Small intestine (tissue), 7 donors: ENCODE measurements at regions not wholly inside any gene's neighbourhood (a gene's known extent, or its start where the extent isn't known, plus 50 kb on each side); places are given as distances from the start of the nearest gene placed in this dataset.

Experiments used
- DNase-seq, 2 donors: peaks; one replicate each; pipeline versions ENCODE4 v3.0.0 to v3.0.0-alpha.2; 2013
- FAIRE-seq: peaks from 2 replicates; lab custom pipeline; 2012; peaks lifted over from hg19 to GRCh38; lab: Jason Lieb, UNC
- H3K27ac ChIP-seq, 3 donors: one replicate each; pipeline ENCODE4 v1.5.1; 2013; ENCODE audit warnings: low read length in 2 of 3, mild to moderate bottlenecking in 2 of 3, control low read depth in 1 of 3, inconsistent platforms in 1 of 3, low read depth in 1 of 3, moderate library complexity in 1 of 3
- H3K27me3 ChIP-seq, 3 donors: one replicate each; pipeline ENCODE4 v1.6.1; 2013; ENCODE audit warnings: low read length in 3 of 3, inconsistent platforms in 1 of 3; ENCODE audit not compliant: control insufficient read depth in 3 of 3, insufficient read depth in 3 of 3
- H3K36me3 ChIP-seq, 3 donors: one replicate each; pipeline ENCODE4 v1.6.1; 2013; ENCODE audit warnings: low read length in 3 of 3, inconsistent platforms in 1 of 3, low read depth in 1 of 3, mild to moderate bottlenecking in 1 of 3, moderate library complexity in 1 of 3; ENCODE audit not compliant: control insufficient read depth in 3 of 3, insufficient read depth in 2 of 3
- H3K4me1 ChIP-seq, 3 donors: one replicate each; pipeline ENCODE4 v1.6.1; 2013; ENCODE audit warnings: low read length in 2 of 3, inconsistent platforms in 1 of 3, low read depth in 1 of 3, mild to moderate bottlenecking in 1 of 3, moderate library complexity in 1 of 3; ENCODE audit not compliant: control insufficient read depth in 3 of 3, insufficient read depth in 2 of 3
- H3K4me3 ChIP-seq, 3 donors: one replicate each; pipeline ENCODE4 v1.5.1; 2013; ENCODE audit warnings: low read length in 3 of 3, control low read depth in 1 of 3, inconsistent platforms in 1 of 3, low read depth in 1 of 3, mild to moderate bottlenecking in 1 of 3, moderate library complexity in 1 of 3
- H3K9me3 ChIP-seq, 2 donors: one replicate each; pipeline ENCODE4 v1.6.1; 2013; ENCODE audit warnings: low read depth in 1 of 2, low read length in 1 of 2; ENCODE audit not compliant: control insufficient read depth in 2 of 2, insufficient read depth in 1 of 2
- WGBS, 3 donors: extraction: QIAGEN DNeasy Blood & Tissue Kit; methylation state at CpG; one replicate each; pipeline ENCODE4 v1.1.7; 2013; 5-methylcytosine and 5-hydroxymethylcytosine counted together
- donor health status: healthy with polysubstance abuse.
- donor health status: control.
- donor health status: control.
- donor health status: Bipolar disorder and iron deficiency.
- donor health status: healthy.

DNA sequence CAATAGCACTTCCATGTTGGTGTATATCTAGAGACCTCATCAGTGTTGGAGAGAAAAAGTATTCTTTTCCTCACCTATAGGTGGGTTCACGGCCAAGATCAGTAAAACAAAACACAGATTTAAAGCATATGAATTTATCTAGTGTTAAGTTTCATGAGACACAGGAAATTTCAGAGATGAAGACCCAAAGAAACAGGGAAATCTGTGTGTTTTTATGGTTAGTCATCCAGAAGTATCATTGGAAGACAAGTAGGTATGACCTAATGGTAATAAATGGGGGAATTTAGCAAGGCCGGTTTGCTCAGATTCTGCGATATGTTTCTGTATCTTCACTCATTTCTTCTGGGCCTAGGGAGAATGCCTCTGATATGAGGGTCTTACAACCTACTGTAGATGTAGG lies 419.6 kb upstream of the MARCKS start:
- no peak for FAIRE-seq

GRCh38 chr6:113439866-113440265 lies 417.3 kb upstream of the MARCKS start:
- no peaks in the 10 kb centered on the region for H3K9me3 ChIP-seq
- FAIRE-seq (no peak), DNase-seq (no peak)
- H3K27ac ChIP-seq, result no peak overlapping the region
- no peaks in the 10 kb centered on the region for H3K36me3 ChIP-seq
- no peaks in the 10 kb centered on the region for H3K4me1 ChIP-seq
- no peaks in the 10 kb centered on the region for H3K27me3 ChIP-seq
- WGBS, 3 donors, result 79 to 85% (median 79%) methylated on average over 7 of the region's 7 CpGs
- H3K4me3 ChIP-seq, result no peak overlapping the region

More for the DNA sequence above, 419.6 kb upstream of the MARCKS start:
- no peaks in the 10 kb centered on the region for H3K9me3 ChIP-seq
- 37 to 60% (median 51%) methylated on average over 3 of the region's 3 CpGs for WGBS, 3 donors
- H3K4me1 ChIP-seq, result peaks cover 0 to 13% (median 3%) of the 10 kb centered on the region in 3 donors
- H3K27me3 ChIP-seq, result no peaks in the 10 kb centered on the region
- no peak overlapping the region for H3K27ac ChIP-seq
- no peak for DNase-seq
- H3K4me3 ChIP-seq, result no peak overlapping the region
- H3K36me3 ChIP-seq, result no peaks in the 10 kb centered on the region

DNA sequence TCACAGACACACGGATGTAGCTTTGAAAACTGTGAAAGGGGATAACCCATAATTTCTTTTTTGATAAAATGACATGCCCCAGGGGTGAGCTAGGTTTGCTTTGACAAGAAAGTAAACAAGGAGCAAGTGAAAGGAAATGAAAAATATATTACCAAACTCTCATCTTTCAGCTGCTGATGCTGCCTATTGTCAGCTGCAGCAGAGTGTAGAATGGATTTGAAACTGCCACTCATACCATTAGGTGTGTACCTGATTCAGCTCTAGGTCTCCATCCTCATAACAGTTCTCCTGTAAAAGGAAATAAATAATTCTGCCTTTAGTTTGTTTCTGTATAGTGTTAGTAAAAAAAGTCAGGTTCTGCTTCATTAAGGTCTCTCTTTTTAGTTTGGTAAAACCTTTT lies 415.1 kb upstream of the MARCKS start:
- H3K27me3 ChIP-seq, result no peaks in the 10 kb centered on the region
- no peaks in the 10 kb centered on the region for H3K4me1 ChIP-seq
- WGBS, 3 donors, result 44 to 60% (median 45%) methylated on average over 1 of the region's 1 CpG
- no peak for FAIRE-seq
- H3K27ac ChIP-seq, result no peak overlapping the region
- no peaks in the 10 kb centered on the region for H3K9me3 ChIP-seq
- H3K4me3 ChIP-seq, result no peak overlapping the region
- no peaks in the 10 kb centered on the region for H3K36me3 ChIP-seq
- DNase-seq, result no peak

GRCh38 chr6:113445201-113445600 lies 411.9 kb upstream of the MARCKS start:
- WGBS, 3 donors, result 96 to 98% (median 98%) methylated on average over 3 of the region's 3 CpGs

GRCh38 chr6:113447088-113447831 lies 409.9 kb upstream of the MARCKS start:
- peaks cover 0 to 2% (median 0%) of the 10 kb centered on the region in 3 donors for H3K4me1 ChIP-seq
- no peaks in the 10 kb centered on the region for H3K27me3 ChIP-seq
- no peak overlapping the region for H3K4me3 ChIP-seq
- no peaks in the 10 kb centered on the region for H3K36me3 ChIP-seq
- H3K27ac ChIP-seq, result no peak overlapping the region
- FAIRE-seq (no peak), DNase-seq (peak in 1 of 2 donors; percentile 33)
- no peaks in the 10 kb centered on the region for H3K9me3 ChIP-seq
- 52 to 56% (median 56%) methylated on average over 5 of the region's 5 CpGs for WGBS, 3 donors

More at GRCh38 chr6:113445201-113445600, 411.9 kb upstream of the MARCKS start:
- FAIRE-seq, result no peak
- Histone ChIP-seq H3K27me3 (no peaks in the 10 kb centered on the region), H3K27ac (no peak overlapping the region), H3K4me1 (peaks cover 0 to 2% (median 0%) of the 10 kb centered on the region in 3 donors), H3K36me3 (no peaks in the 10 kb centered on the region), H3K4me3 (no peak overlapping the region), H3K9me3 (no peaks in the 10 kb centered on the region)
- DNase-seq, result no peak

DNA sequence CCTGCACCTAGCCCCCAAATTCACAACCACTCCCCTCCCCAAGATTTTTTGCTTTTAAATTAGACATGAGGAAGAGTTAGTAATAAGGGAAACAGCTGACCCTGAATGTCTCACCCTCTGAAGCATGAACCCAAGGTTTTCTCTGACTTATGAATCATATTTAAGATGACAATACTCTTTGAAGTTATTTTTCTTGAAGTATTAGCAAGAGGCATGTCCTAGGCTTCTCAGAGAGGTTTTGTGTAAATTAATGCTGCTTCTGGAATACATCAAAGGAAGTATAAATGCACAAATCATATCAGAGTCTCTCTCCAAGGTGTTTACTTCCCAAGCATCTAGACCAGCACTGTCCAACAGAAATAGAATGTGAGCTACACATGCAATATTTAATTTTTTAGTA lies 408.1 kb upstream of the MARCKS start:
- no peaks in the 10 kb centered on the region for H3K36me3 ChIP-seq
- H3K27me3 ChIP-seq, result no peaks in the 10 kb centered on the region
- no peak for FAIRE-seq
- H3K4me1 ChIP-seq, result peaks cover 0 to 2% (median 0%) of the 10 kb centered on the region in 3 donors
- DNase-seq, result no peak
- no peak overlapping the region for H3K27ac ChIP-seq
- H3K9me3 ChIP-seq, result no peaks in the 10 kb centered on the region
- no peak overlapping the region for H3K4me3 ChIP-seq

- DNase-seq (peak in 1 of 2 donors; percentile 45), FAIRE-seq (no peak)
- H3K9me3 ChIP-seq, result no peaks in the 10 kb centered on the region
- H3K27me3 ChIP-seq, result no peaks in the 10 kb centered on the region
- 47 to 66% (median 51%) methylated on average over 1 of the region's 1 CpG for WGBS, 3 donors
- H3K4me1 ChIP-seq, result peaks cover 0 to 2% (median 0%) of the 10 kb centered on the region in 3 donors
- H3K36me3 ChIP-seq, result no peaks in the 10 kb centered on the region
- no peak overlapping the region for H3K27ac ChIP-seq
- no peak overlapping the region for H3K4me3 ChIP-seq
Observed at GRCh38 chr6:113450061-113450465, 407.1 kb upstream of the MARCKS start.

DNA sequence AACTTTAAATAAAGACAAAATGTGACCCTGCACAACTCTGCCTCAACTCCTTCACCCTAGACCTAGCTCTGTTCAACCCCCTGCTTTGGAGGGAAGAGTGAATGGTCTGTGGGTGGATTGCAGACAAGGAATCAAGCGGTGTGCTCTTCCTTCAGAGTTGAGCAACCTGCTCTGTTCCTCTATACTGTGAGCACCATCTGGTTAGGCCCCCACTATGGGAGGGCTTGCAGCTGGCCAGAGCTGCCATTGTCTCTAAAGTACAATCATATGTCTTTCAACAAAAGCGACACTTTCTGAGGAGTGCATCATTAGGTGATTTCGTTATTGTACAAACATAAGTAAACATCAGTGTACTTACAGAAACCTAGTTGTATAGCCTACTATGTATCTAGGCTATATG lies 406.1 kb upstream of the MARCKS start:
- Histone ChIP-seq H3K9me3 (no peaks in the 10 kb centered on the region), H3K27ac (no peak overlapping the region), H3K27me3 (peaks cover 0 to 2% (median 0%) of the 10 kb centered on the region in 3 donors), H3K36me3 (no peaks in the 10 kb centered on the region), H3K4me3 (no peak overlapping the region), H3K4me1 (peaks cover 0 to 2% (median 0%) of the 10 kb centered on the region in 3 donors)
- DNase-seq, result no peak
- WGBS, 3 donors, result 90 to 94% (median 93%) methylated on average over 3 of the region's 3 CpGs
- no peak for FAIRE-seq
